GM18951 (cell line): ENCODE measurements at regions not wholly inside any gene's neighbourhood (a gene's known extent, or its start where the extent isn't known, plus 50 kb on each side); places are given as distances from the start of the nearest gene placed in this dataset.

Source experiments
- POLR2A ChIP-seq: IDR thresholded peaks from 4 replicates; pipeline ENCODE4 v1.6.1; 2011; ENCODE audit warnings: mild to moderate bottlenecking; ENCODE audit not compliant: insufficient read length, insufficient read depth; ENCODE audit errors: extremely low read depth
- in situ Hi-C: fragments of 300-500 bp; cut with MboI; formaldehyde crosslinking; loops from one replicate; pipeline ENCODE4 v1.12.0; 2022; ENCODE audit warnings: low sequenced_read_pairs, mixed read lengths, inconsistent platforms; ENCODE audit not compliant: unreplicated experiment

DNA sequence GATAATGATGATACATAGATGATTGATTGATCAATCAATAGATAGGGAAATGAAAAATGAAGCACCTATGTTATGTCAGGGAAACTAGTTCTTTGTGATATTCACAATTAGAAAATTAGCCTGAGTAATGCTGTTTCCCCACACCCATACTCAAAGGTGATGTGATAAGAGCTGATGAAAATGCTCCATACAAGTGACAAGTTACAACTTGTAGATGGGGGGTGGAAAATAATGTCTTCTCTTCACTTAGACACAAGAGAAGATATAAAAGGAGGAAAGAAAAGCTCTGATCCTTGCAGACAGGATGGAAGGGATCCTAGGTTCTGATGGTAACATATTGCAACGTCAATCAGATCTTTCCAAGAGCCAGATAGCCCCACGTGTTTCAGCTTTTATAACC, 365.9 kb downstream of the AKAIN1 start:
- no peak for TF ChIP-seq POLR2A
- in situ Hi-C loops = no loop called here

DNA sequence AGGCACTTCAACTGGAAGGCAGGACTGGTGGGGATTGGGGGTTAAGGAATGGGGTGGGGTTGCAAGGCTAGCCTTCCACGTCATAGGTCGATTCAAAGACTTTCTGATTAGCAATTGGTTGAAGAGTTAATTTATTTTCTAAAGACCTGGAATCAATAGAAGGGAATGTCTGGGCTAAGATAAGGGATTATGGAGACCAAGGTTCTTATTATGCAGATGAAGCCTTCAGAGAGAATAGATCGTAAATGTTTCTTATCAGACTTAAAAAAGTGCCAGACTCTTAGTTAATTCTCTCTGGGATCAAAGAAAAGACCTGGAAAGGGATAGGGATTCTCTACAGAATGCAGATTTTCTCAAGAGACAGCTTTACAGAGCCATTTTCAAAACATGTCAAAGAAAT, 368.0 kb upstream of the DLGAP1 start:
- no peak for TF ChIP-seq POLR2A
- in situ Hi-C loops = no loop called here

DNA sequence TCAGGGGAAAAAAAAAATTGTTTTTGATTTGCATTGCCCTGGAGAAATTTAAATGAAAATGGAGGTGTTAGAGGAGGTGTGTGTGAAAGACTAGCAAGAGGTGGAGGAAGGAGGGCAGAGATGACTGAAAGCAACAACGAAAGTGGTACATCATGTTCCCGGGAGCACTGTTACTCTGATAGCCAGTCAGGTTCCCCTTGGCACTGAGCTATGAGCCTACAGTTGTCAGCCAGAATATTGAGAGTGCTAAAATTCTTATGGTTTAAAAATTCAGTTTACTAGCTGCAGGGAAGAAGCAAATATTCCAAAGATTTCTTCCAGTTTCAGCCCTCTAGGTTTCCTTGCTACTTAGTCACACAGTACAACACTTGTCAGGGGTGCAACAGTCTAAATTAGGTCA, 366.7 kb upstream of the DLGAP1 start:
- in situ Hi-C loops = no loop called here
- no peak for TF ChIP-seq POLR2A

DNA sequence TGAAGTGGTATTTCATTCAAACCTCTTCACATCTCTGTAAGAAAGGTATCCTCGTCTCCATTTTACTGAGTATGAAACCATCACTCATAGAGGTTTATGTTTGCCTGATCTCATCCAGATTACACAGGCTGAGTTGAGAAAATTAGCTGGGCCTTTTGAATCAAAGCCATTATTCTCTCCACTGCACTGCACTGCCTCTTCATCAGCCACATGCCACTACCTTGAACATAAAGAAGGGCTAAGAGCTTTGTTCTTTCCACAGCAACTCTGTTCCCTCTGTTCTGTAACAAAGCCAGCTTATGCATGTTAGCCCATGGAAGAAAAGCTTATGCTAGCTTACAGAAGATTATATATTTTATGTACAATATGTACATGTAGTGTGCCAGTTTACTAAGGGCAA, 362.6 kb upstream of the DLGAP1 start:
- in situ Hi-C loops = no loop called here
- no peak for TF ChIP-seq POLR2A

DNA sequence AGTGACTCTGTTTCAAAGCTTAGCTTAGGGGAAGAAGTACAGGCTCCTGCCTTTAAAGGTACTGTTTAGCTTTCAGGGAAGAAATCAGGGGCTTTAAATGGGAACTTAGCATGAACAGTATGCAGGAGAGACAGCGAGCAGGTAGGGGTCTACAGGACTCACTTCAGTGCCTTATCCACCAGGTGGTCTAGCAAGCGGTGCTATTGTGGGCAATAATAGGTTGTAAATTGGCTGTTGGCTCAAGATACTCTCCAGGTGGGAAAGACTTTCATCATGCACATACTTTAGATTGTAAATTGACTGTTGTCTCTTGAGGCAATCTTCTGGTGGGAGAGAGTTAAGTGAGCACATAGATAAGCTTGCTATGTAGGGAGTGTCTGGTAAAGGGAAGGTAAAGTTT, 358.6 kb upstream of the DLGAP1 start:
- in situ Hi-C loops = no loop called here
- no peak for TF ChIP-seq POLR2A

DNA sequence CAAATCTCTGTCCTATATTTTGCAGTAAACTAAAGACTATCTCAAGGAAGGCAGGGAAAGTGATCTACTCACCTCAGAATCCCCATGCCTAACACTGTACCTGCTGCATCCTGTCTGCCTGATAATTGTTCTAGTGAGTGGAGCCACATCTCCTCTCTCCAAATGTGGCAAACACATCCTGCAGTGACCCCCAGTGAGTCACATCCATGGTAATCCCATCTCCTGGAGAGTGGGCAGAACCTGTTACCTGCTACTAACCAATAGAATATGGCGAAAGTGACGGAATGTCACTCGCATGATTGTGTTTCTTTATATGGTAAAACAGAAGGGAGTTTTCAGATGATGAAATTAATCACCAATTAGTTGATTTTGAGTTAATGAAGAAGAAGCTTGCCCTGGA, 353.8 kb upstream of the DLGAP1 start:
- in situ Hi-C loops = no loop called here
- TF ChIP-seq POLR2A = no peak

DNA sequence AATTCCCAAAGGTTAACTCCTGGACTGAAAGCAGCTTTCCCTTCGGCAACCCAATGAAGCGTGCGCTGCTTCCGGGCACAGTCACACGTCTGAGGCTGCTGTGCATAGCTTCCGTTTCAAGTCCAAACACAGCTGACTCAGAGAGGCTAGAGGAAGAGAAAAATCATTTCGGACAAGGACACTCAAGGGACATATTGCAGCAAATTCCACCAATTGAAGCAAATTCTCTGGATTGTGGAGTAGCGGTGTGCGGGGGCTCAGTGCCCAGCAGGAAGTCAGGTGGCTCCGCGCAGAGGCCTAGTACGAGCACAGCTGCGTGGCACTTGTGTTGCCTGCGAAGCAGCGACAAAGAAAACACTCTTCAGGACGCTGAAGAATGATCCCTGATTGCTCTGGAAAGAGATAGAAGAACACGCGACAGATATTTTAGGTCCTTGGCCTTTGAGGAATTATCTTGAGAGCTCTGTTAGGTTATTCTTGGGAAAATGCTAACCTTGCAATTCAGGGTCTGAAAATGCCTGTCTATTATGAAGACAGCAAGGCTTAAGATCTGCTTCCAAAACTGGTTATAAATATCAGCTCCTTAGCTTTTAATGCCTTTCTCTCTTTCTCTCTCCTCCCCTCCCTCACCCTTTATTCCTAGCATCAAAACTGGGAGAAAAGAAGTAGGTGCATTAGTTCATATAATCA, 352.6 kb upstream of the DLGAP1 start:
- no peak for TF ChIP-seq POLR2A
- in situ Hi-C loops = no loop called here

DNA sequence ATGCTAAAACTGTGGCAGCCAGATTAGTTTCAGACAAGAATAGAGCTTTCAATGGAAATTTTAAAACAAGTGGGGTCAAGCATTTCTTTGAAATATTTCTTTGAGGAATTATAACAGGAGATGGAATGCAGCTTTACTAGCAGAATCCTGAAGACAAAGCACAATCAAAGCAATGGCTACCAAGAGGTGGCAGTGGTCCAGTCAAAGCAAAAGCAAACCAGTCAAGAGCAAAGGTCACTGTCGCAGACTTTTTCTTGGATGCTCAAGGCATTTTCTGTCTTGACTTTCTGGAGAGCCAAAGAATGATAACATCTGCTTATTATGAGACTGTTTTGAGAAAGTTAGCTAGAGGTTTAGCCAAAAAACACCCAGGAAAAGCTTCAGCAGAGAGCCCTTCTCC, 351.2 kb upstream of the DLGAP1 start:
- in situ Hi-C loops = no loop called here
- TF ChIP-seq POLR2A = no peak

DNA sequence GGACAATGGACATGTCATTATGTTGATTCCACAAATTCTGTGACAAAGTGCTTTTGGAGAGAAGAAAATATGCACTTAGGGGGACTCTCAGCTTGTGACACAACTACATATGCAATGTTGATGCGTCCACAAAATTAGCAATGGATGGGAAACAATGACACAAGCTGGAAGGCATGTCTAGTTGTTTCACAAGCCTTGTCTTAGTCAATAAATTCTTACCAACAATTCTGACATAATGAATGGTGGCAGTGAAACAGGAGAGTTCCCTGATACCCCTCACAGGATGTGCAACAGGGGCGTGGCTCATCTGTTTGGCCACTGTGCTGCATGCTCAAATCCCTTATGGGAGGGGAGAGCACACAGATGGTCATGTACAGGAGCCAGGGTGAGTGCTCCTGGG, 347.2 kb upstream of the DLGAP1 start:
- in situ Hi-C loops = no loop called here
- no peak for TF ChIP-seq POLR2A

DNA sequence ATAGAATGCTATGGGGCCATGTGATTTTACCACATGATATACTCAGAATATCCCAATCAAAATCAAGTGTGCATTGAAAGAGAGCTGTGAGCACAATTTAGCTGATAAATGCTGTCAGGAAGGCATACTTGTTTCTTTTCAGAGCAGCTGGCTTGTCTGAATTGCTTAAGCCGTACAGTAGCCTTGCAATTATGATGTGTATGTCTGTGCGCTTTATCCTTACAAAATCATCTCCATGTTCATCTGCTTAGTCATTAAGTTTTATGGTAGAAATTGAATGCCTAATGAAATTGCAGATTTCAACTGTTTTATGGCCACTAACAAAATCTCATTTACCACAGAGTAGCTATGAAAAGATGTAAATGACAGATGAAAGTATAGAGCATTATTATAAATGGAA, 346.0 kb upstream of the DLGAP1 start:
- no peak for TF ChIP-seq POLR2A
- in situ Hi-C loops = no loop called here

DNA sequence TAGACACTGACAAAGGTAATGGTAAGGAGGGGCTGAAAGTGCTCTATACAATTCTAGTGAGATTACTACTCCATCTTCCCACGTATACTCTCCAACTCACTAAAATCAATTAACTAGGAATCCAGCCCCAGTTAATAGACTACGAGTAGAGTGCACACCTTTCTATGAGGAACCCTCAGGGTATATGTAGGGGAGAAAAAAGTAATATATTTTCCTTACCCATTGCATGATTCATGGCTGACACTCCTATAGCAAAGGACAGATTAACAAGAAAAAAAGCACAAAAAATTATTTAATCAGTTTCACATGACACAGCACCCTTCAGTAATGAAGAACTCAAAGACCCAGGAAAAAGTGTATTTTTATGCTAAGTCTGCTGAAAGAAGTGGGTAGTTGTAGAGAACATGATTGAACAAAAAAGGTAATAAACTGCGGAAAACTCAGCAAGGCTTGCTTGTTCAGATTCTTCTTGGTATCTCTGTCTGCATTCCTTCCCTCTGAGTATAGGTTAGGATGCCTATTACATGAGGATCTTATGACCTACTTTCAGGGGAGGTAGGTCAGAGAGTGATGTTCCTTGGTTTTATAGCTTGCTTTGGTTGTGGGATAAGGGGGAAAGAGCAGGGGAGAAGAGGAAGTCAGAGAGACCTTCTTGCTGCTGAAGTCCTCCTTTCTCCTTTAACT, 342.0 kb upstream of the DLGAP1 start:
- TF ChIP-seq POLR2A = no peak
- in situ Hi-C loops = no loop called here

DNA sequence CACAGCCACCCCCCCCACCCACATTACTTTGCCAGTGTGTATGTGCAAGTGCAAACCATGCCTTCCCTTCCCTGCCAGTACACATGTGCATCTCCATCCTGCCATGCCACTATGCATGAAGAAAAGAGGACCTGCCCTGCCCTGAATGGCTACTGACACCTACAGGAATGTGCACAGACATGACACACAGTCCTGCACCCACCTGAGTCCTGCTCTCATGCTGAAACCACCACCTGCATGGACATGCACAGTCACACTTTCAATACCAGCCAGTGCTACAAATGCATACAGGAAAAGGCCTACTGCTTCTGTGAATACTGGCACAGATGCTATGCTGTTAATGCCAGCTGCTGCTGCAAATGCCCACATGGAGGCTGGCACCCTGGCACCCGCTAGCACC, 334.4 kb upstream of the DLGAP1 start:
- TF ChIP-seq POLR2A = no peak
- in situ Hi-C loops = no loop called here

DNA sequence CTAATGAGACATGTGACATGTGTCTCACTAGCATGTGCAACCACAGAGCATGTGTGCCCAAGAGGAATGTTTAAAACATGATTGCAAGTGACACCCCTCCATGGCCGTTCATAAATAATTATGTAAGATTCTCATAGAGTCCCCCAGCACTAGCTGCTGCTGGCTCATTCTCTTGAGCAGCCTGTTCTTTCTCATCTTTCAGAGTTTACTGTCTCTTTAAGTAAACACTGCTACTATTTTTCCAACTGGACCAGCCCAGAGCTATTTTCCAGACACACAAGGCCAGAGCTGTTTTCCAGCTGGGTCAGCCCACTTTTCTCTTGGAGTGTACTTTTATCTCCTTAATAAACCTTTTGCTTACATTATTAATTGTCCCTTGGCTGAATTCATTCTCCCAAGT, 326.8 kb upstream of the DLGAP1 start:
- in situ Hi-C loops = no loop called here
- TF ChIP-seq POLR2A = no peak

DNA sequence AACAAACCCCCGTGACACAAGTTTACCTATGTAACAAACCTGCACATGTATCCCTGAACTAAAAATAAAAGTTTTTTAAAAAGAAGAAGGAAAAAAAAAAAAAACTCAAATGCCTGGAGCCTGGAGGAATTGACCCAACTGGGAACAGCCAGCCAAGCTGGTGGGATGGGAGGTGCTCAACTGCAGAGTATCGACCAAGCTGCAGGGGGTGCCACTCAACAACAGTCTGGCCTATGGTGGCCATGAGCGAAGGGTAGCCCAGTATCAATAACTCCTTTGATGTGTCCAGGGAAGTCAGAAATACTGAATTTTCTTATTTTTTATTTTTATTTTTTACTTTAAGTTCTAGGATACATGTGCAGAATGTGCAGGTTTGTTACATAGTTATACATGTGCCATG, 310.3 kb upstream of the DLGAP1 start:
- TF ChIP-seq POLR2A = no peak
- in situ Hi-C loops = no loop called here
